Retinal pigment epithelial cell (primary cell): ENCODE measurements at regions not wholly inside any gene's neighbourhood (a gene's known extent, or its start where the extent isn't known, plus 50 kb on each side); places are given as distances from the start of the nearest gene placed in this dataset.

ENCODE experiments used
- DNase-seq: peaks from one replicate; pipeline ENCODE4 v3.0.0-alpha.2; 2010; ENCODE audit warnings: low read depth
- H3K4me3 ChIP-seq: 2 replicates; pipeline ENCODE4 v1.5.1; 2011; ENCODE audit warnings: mild to moderate bottlenecking, low read length, control low read depth, moderate library complexity
- TF ChIP-seq, protein P1 (sequence below): conservative IDR thresholded peaks from 2 replicates; pipeline ENCODE4 v1.5.1; 2011; ENCODE audit warnings: low read depth, low read length, control low read depth, inconsistent platforms

DNA sequence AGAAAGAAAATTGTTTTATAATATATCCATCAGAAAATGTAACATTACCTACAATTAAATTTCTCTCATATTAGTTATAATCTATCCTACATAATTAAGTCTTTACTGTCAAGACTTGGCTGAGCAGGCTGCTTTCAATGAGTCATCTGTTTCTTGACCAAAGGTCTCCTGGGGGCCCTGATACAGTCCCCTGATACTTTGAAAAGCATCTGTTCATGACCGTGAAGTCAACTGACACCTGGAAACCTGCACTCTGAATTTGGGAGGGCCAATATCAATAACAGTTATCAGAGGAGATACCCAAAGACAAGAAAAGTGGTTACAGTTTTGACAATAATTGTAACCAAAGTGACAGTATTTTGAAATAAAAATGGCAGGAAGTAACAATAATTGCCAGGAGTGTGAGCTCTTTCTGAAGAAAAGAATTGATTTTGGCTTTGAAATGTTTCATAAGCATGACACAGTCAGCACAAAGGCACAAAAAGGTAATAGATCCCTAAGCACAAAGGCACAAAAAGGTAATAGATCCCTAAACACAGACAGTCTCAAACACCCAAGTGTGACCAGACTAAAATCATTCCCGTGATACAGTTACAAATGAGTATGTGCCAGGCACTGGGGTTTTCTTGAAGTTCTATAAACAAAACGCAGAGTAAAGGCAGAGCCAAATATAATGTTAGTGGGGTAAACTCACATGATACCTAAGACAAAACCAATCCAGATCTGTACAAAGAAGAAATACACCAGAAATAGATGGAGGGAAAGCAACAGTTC lies 260.7 kb downstream of the PLOD2 start:
- H3K4me3 ChIP-seq, result no peak overlapping the region
- DNase-seq, result no peak
- TF ChIP-seq, protein P1, sequence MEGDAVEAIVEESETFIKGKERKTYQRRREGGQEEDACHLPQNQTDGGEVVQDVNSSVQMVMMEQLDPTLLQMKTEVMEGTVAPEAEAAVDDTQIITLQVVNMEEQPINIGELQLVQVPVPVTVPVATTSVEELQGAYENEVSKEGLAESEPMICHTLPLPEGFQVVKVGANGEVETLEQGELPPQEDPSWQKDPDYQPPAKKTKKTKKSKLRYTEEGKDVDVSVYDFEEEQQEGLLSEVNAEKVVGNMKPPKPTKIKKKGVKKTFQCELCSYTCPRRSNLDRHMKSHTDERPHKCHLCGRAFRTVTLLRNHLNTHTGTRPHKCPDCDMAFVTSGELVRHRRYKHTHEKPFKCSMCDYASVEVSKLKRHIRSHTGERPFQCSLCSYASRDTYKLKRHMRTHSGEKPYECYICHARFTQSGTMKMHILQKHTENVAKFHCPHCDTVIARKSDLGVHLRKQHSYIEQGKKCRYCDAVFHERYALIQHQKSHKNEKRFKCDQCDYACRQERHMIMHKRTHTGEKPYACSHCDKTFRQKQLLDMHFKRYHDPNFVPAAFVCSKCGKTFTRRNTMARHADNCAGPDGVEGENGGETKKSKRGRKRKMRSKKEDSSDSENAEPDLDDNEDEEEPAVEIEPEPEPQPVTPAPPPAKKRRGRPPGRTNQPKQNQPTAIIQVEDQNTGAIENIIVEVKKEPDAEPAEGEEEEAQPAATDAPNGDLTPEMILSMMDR, result no peak

DNA sequence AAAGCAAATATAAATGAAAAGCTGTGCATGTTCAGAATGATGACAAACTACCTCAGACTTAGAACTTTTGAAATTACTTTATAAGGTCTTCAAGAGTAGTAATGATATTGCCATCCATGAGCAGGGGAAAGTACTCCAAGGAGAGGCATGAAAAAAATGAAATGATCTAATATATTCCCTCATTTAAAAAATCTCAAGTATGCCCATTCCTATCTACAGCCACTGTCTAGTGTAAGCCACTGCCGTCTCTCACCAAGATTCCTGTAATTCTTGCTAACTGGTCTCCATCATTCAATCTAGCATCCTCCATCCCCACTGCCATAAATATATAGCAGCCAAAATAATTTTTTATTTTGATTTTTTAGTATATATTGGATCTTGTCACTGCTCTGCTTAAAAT lies 258.8 kb downstream of the PLOD2 start:
- DNase-seq, result no peak
- H3K4me3 ChIP-seq, result no peak overlapping the region

GRCh38 chr3:145903472-145904013 lies 257.4 kb downstream of the PLOD2 start:
- no peak overlapping the region for H3K4me3 ChIP-seq
- DNase-seq, result no peak
- TF ChIP-seq, protein P1, result no peak

More for the DNA sequence above, 258.8 kb downstream of the PLOD2 start:
- TF ChIP-seq, protein P1, result no peak

GRCh38 chr3:145904138-145904537 lies 256.8 kb downstream of the PLOD2 start:
- H3K4me3 ChIP-seq, result no peak overlapping the region
- TF ChIP-seq, protein P1, result no peak
- DNase-seq, result no peak

- TF ChIP-seq, protein P1, result no peak
- DNase-seq, result no peak
- H3K4me3 ChIP-seq, result no peak overlapping the region
Observed at GRCh38 chr3:145906301-145906700, 254.7 kb downstream of the PLOD2 start.

DNA sequence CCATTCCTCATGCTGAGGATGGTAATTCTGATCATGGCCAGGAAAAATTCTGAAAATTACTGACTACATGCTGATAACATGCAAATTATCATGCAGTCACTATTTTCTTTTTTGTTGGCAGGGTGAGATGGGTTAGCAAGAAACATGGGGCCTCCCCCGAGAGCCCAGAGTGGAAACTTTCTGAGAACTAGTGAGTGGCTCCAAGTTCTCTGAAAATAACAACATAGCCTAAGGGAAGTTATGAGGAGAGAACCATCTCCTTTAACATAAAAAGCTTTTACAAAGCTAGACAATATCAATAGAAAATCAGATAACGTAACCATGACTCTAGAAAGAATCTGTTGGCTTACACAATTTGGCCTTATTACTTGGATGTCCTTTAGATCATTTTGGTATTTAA lies 254.2 kb downstream of the PLOD2 start:
- TF ChIP-seq, protein P1, result no peak
- DNase-seq, result no peak
- no peak overlapping the region for H3K4me3 ChIP-seq

DNA sequence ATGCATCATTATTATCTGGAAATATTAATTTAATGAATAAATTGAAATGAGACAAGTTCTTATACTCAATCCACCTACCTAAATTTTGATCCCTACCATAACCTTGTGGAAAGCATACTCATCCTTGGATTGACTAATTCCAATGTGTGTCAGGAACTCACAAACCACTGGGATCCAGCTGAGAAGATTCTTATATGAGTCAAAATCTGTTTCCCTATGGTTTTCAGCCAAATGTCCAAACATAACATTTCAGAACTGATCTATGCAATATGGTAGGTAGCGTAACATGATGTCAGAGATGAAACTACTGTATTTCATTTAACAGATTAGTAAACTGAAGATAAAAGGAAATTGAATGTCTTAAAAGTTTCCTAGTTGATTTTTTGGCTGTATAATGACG lies 250.0 kb downstream of the PLOD2 start:
- no peak for DNase-seq
- TF ChIP-seq, protein P1, result no peak
- no peak overlapping the region for H3K4me3 ChIP-seq
